MM.1S (cell line): ENCODE measurements at regions not wholly inside any gene's neighbourhood (a gene's known extent, or its start where the extent isn't known, plus 50 kb on each side); places are given as distances from the start of the nearest gene placed in this dataset.

ENCODE experiments used
- DNase-seq: peaks from one replicate; pipeline ENCODE4 v3.0.0-alpha.2; 2015
- H2AFZ ChIP-seq: fragments of 300-600 bp; sonication (generic); 2 replicates; pipeline ENCODE4 v1.6.0; 2016; ENCODE audit warnings: antibody characterized with exemption, low read length
- H3F3A ChIP-seq: fragments of 300-600 bp; sonication (generic); 2 replicates; pipeline ENCODE4 v1.6.1; 2016; ENCODE audit warnings: mild to moderate bottlenecking, antibody characterized with exemption, low read length, moderate library complexity, mixed read lengths; ENCODE audit not compliant: insufficient read depth
- H3K27ac ChIP-seq: fragments of 300-600 bp; sonication (generic); 2 replicates; pipeline ENCODE4 v1.5.1; 2016; ENCODE audit warnings: mild to moderate bottlenecking, low read length
- H3K27me3 ChIP-seq: fragments of 300-600 bp; sonication (generic); replicated peaks from 2 replicates; pipeline ENCODE4 v1.6.0; 2016; ENCODE audit warnings: low read length; ENCODE audit not compliant: insufficient read depth
- H3K36me3 ChIP-seq: fragments of 300-600 bp; sonication (generic); replicated peaks from 2 replicates; pipeline ENCODE4 v1.6.1; 2016; ENCODE audit warnings: mild to moderate bottlenecking, low read length, mixed read lengths; ENCODE audit not compliant: insufficient read depth
- H3K4me1 ChIP-seq: fragments of 300-600 bp; sonication (generic); 2 replicates; pipeline ENCODE4 v1.6.1; 2016; ENCODE audit warnings: low read length, mixed read lengths
- H3K4me2 ChIP-seq: fragments of 300-600 bp; sonication (generic); 2 replicates; pipeline ENCODE4 v1.6.0; 2016; ENCODE audit warnings: low read depth, low read length
- H3K4me3 ChIP-seq: fragments of 300-600 bp; sonication (generic); 2 replicates; pipeline ENCODE4 v1.5.1; 2016; ENCODE audit warnings: low read length, mixed read lengths
- H3K79me2 ChIP-seq: fragments of 300-600 bp; sonication (generic); 2 replicates; pipeline ENCODE4 v1.6.1; 2016; ENCODE audit warnings: mixed run types, low read length, mixed read lengths
- H3K9ac ChIP-seq: fragments of 300-600 bp; sonication (generic); 2 replicates; pipeline ENCODE4 v1.6.1; 2016; ENCODE audit warnings: low read length, mixed read lengths
- H3K9me2 ChIP-seq: fragments of 300-600 bp; sonication (generic); replicated peaks from 2 replicates; pipeline ENCODE4 v1.6.1; 2016; ENCODE audit warnings: mild to moderate bottlenecking, low read length, mixed read lengths; ENCODE audit not compliant: insufficient read depth
- H3K9me3 ChIP-seq: fragments of 300-600 bp; sonication (generic); replicated peaks from 2 replicates; pipeline ENCODE4 v1.6.1; 2016; ENCODE audit warnings: mild to moderate bottlenecking, low read length, mixed read lengths; ENCODE audit not compliant: insufficient read depth
- H4K20me1 ChIP-seq: fragments of 300-600 bp; sonication (generic); 2 replicates; pipeline ENCODE4 v1.6.1; 2016; ENCODE audit warnings: mild to moderate bottlenecking, low read length, moderate library complexity, mixed read lengths; ENCODE audit not compliant: insufficient read depth
- CTCF ChIP-seq: fragments of 300-600 bp; sonication (generic); IDR thresholded peaks from 2 replicates; pipeline ENCODE4 v1.5.1; 2016; ENCODE audit warnings: antibody characterized with exemption, low read length, mixed read lengths
- EZH2 ChIP-seq: fragments of 300-600 bp; sonication (generic); optimal IDR thresholded peaks from 2 replicates; pipeline ENCODE3; 2017; ENCODE audit warnings: low read depth, mild to moderate bottlenecking, antibody characterized with exemption, low read length, mixed read lengths
- EZH2phosphoT487 ChIP-seq: fragments of 300-600 bp; sonication (generic); IDR thresholded peaks from 2 replicates; pipeline ENCODE4 v1.6.1; 2018; ENCODE audit warnings: antibody characterized with exemption, low read length

GRCh38 chr5:174187001-174187400, 141.5 kb downstream of the NSG2 start:
- DNase-seq = no peak
- H3K4me3 ChIP-seq = no peak overlapping the region
- TF ChIP-seq EZH2 (no peak), CTCF (no peak)
- H3K36me3 ChIP-seq = no peaks in the 10 kb centered on the region
- no peak overlapping the region for H3K27ac ChIP-seq
- H3F3A ChIP-seq = no peaks in the 10 kb centered on the region
- no peaks in the 10 kb centered on the region for H3K79me2 ChIP-seq
- H3K9ac ChIP-seq = no peak overlapping the region
- H4K20me1 ChIP-seq = no peaks in the 10 kb centered on the region
- H3K4me1 ChIP-seq = no peaks in the 10 kb centered on the region
- no peaks in the 10 kb centered on the region for H3K9me2 ChIP-seq
- H3K27me3 ChIP-seq = no peaks in the 10 kb centered on the region
- no peak overlapping the region for H3K4me2 ChIP-seq
- H3K9me3 ChIP-seq = no peaks in the 10 kb centered on the region
- no peak overlapping the region for H2AFZ ChIP-seq

GRCh38 chr5:174187481-174187880, 142.0 kb downstream of the NSG2 start:
- Histone ChIP-seq H3K27me3 (no peaks in the 10 kb centered on the region), H3K4me1 (no peaks in the 10 kb centered on the region), H2AFZ (no peak overlapping the region), H3K9ac (no peak overlapping the region), H4K20me1 (no peaks in the 10 kb centered on the region), H3K36me3 (no peaks in the 10 kb centered on the region), H3K9me3 (no peaks in the 10 kb centered on the region), H3K4me3 (no peak overlapping the region), H3F3A (no peaks in the 10 kb centered on the region), H3K4me2 (no peak overlapping the region), H3K9me2 (no peaks in the 10 kb centered on the region), H3K27ac (no peak overlapping the region), H3K79me2 (no peaks in the 10 kb centered on the region)
- no peak for TF ChIP-seq CTCF
- TF ChIP-seq EZH2phosphoT487 = no peak
- TF ChIP-seq EZH2 = no peak
- no peak for DNase-seq

- H2AFZ ChIP-seq = no peak overlapping the region
- no peak overlapping the region for H3K4me3 ChIP-seq
- TF ChIP-seq EZH2 (no peak), CTCF (no peak)
- no peak overlapping the region for H3K9ac ChIP-seq
- H3K9me3 ChIP-seq = no peaks in the 10 kb centered on the region
- DNase-seq = no peak
- no peaks in the 10 kb centered on the region for H3K27me3 ChIP-seq
- no peaks in the 10 kb centered on the region for H3F3A ChIP-seq
- H3K4me2 ChIP-seq = no peak overlapping the region
- no peak overlapping the region for H3K27ac ChIP-seq
- H4K20me1 ChIP-seq = no peaks in the 10 kb centered on the region
- H3K9me2 ChIP-seq = no peaks in the 10 kb centered on the region
- H3K4me1 ChIP-seq = no peaks in the 10 kb centered on the region
- H3K36me3 ChIP-seq = no peaks in the 10 kb centered on the region
- no peaks in the 10 kb centered on the region for H3K79me2 ChIP-seq
Measured at GRCh38 chr5:174188295-174188694, 142.8 kb downstream of the NSG2 start.
